ENCODE measurements at regions not wholly inside any gene's neighbourhood (a gene's known extent, or its start where the extent isn't known, plus 50 kb on each side); places are given as distances from the start of the nearest gene placed in this dataset.

DNA sequence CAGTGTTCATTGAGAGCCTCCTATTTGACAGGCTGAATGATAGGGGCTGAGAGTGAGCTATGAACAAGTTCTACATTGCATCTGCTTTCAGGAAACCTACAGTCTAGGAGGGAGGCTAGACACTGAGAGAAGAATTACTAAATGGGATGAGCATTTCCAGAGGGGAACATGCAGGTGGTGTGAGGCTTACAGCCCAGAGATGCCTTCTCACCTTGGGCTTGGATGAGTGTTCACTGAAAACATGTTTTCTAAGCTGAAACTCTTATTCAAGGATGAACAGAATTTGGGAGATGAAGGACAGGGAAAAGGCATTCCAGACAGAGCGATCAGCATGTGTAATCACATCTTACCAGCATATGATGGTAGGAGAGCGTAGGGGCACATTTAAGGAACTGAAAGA is 177.5 kb upstream of the E2F8 start:
- H2BK15ac ChIP-seq (ENCODE audit: low read length): no peak overlapping the region
- no peak overlapping the region for H4K8ac ChIP-seq (ENCODE audit: extremely low read depth, insufficient read depth, low read length)
- no peak overlapping the region for H2AK5ac ChIP-seq (ENCODE audit: low read depth, low read length)
- FAIRE-seq: no peak
- 94% methylated on average over 2 of the region's 2 CpGs; no CpG with 5 or more reads in 1 of the 2 experiments for WGBS, 2 experiments (ENCODE audit: extremely low coverage in 1 of 2, insufficient coverage in 1 of 2, insufficient read length in 1 of 2, insufficient replicate concordance in 2 of 2, low coverage in 1 of 2, low lambda C conversion rate in 2 of 2, missing lambda C conversion rate in 1 of 2)
- CTCF ChIA-PET (ENCODE audit: partially characterized antibody): no interaction called here
- no peaks in the 10 kb centered on the region for H4K20me1 ChIP-seq (replicated peaks in 1 of 2; ENCODE audit: control insufficient read depth in 1 of 2, insufficient read depth in 2 of 2, low read length in 2 of 2)
- no peaks in the 10 kb centered on the region for H3K36me3 ChIP-seq (ENCODE audit: control insufficient read depth in 2 of 4, insufficient read depth in 4 of 4, low read length in 3 of 4)
- H2BK5ac ChIP-seq (ENCODE audit: low read depth, low read length): no peak overlapping the region
- POLR2A ChIA-PET (ENCODE audit: partially characterized antibody): no interaction called here
- no peaks in the 10 kb centered on the region for H3K27me3 ChIP-seq (replicated peaks in 1 of 4; ENCODE audit: control insufficient read depth in 3 of 4, extremely low read depth in 1 of 4, insufficient read depth in 3 of 4, low read length in 3 of 4)
- no peaks in the 10 kb centered on the region for H3K23me2 ChIP-seq (ENCODE audit: low read depth, low read length)
- H4K5ac ChIP-seq (ENCODE audit: insufficient read length, low read depth, low read length): no peak overlapping the region
- no peak overlapping the region for H2BK20ac ChIP-seq (ENCODE audit: low read length)
- H3K4me3 ChIP-seq (ENCODE audit: extremely low read depth in 1 of 4, insufficient read depth in 2 of 4, low read depth in 3 of 4, low read length in 4 of 4): no peak overlapping the region
- DNase-seq (ENCODE audit: low read depth in 1 of 2, low spot score in 2 of 2): peak in 1 of 2 experiments; percentile 3
- H3K27ac ChIP-seq (ENCODE audit: low read depth, low read length): no peak overlapping the region
- no peak overlapping the region for H2BK12ac ChIP-seq (ENCODE audit: low read depth, low read length)
- H3K79me2 ChIP-seq (ENCODE audit: control insufficient read depth in 1 of 2, insufficient read depth in 2 of 2, low read length in 2 of 2): no peaks in the 10 kb centered on the region
- no peak overlapping the region for H4K91ac ChIP-seq (replicated peaks; ENCODE audit: insufficient read length, low read length)
- no peaks in the 10 kb centered on the region for H3K79me1 ChIP-seq (ENCODE audit: low read depth, low read length)
- H3K4me1 ChIP-seq (replicated peaks in 1 of 4; ENCODE audit: control insufficient read depth in 3 of 4, insufficient read depth in 4 of 4, low read length in 3 of 4): no peaks in the 10 kb centered on the region
- no peak overlapping the region for H3K23ac ChIP-seq (ENCODE audit: insufficient read length)
- no peak overlapping the region for H3K4me2 ChIP-seq (ENCODE audit: insufficient read depth in 1 of 2, low read depth in 2 of 2, low read length in 2 of 2)
- H3K18ac ChIP-seq (ENCODE audit: extremely low read depth, low read length): no peak overlapping the region
- H3K14ac ChIP-seq (ENCODE audit: insufficient read length): no peak overlapping the region
- H2BK120ac ChIP-seq (replicated peaks; ENCODE audit: low read depth, low read length): no peak overlapping the region
- H2AFZ ChIP-seq (ENCODE audit: low read length): no peak overlapping the region
- H3K9ac ChIP-seq (replicated peaks in 1 of 4; ENCODE audit: extremely low read depth in 1 of 4, low read depth in 3 of 4, low read length in 3 of 4): no peak overlapping the region
- no peak overlapping the region for H3K56ac ChIP-seq (replicated peaks; ENCODE audit: insufficient read length, low read depth, low read length)
- H3K4ac ChIP-seq (replicated peaks; ENCODE audit: insufficient read length, low read depth, low read length): no peak overlapping the region
- no peaks in the 10 kb centered on the region for H3K9me3 ChIP-seq (ENCODE audit: insufficient read depth in 2 of 2, low read depth in 1 of 2, low read length in 1 of 2)
- TF ChIP-seq, protein P1, sequence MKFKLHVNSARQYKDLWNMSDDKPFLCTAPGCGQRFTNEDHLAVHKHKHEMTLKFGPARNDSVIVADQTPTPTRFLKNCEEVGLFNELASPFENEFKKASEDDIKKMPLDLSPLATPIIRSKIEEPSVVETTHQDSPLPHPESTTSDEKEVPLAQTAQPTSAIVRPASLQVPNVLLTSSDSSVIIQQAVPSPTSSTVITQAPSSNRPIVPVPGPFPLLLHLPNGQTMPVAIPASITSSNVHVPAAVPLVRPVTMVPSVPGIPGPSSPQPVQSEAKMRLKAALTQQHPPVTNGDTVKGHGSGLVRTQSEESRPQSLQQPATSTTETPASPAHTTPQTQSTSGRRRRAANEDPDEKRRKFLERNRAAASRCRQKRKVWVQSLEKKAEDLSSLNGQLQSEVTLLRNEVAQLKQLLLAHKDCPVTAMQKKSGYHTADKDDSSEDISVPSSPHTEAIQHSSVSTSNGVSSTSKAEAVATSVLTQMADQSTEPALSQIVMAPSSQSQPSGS (IDR thresholded peaks at IDR 0.05; ENCODE audit: low read length): no peak
- TF ChIP-seq, protein P2, sequence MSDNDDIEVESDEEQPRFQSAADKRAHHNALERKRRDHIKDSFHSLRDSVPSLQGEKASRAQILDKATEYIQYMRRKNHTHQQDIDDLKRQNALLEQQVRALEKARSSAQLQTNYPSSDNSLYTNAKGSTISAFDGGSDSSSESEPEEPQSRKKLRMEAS (IDR thresholded peaks at IDR 0.05): no peak
- no peak for TF ChIP-seq TCF12 (IDR thresholded peaks at IDR 0.05; ENCODE audit: low read depth, low read length)
- no peak for TF ChIP-seq EZH2 (IDR thresholded peaks at IDR 0.05; ENCODE audit: low read depth, low read length, severe bottlenecking)
- no peak for TF ChIP-seq SAP30 (IDR thresholded peaks at IDR 0.05; ENCODE audit: insufficient read depth, insufficient replicate concordance, low read length)
- no peak for TF ChIP-seq JUND (IDR thresholded peaks at IDR 0.05; ENCODE audit: low read length)
- no peak for TF ChIP-seq CBX5 (IDR thresholded peaks at IDR 0.05; ENCODE audit: low read depth, low read length)
- TF ChIP-seq TAF7 (optimal IDR thresholded peaks at IDR 0.05; ENCODE audit: borderline replicate concordance, low read depth, low read length): no peak
- no peak for TF ChIP-seq EGR1 (IDR thresholded peaks at IDR 0.05; ENCODE audit: borderline replicate concordance, low read depth, low read length)
- no peak for TF ChIP-seq TEAD4 (IDR thresholded peaks at IDR 0.05; ENCODE audit: low read depth, low read length)
- TF ChIP-seq GTF2F1 (IDR thresholded peaks at IDR 0.05; ENCODE audit: borderline replicate concordance, low read depth, low read length): no peak
- TF ChIP-seq HDAC2 (IDR thresholded peaks at IDR 0.05; ENCODE audit: borderline replicate concordance in 1 of 2, low read depth in 2 of 2, low read length in 2 of 2): no peak
- TF ChIP-seq SP4 (IDR thresholded peaks at IDR 0.05; ENCODE audit: low read length): no peak
